ENCODE measurements at regions not wholly inside any gene's neighbourhood (a gene's known extent, or its start where the extent isn't known, plus 50 kb on each side); places are given as distances from the start of the nearest gene placed in this dataset.
"Not testable (repeated sequence)": the region's sequence is repeated elsewhere in the genome, so short reads cannot be mapped to it uniquely, and the experiment has no call there.

DNA sequence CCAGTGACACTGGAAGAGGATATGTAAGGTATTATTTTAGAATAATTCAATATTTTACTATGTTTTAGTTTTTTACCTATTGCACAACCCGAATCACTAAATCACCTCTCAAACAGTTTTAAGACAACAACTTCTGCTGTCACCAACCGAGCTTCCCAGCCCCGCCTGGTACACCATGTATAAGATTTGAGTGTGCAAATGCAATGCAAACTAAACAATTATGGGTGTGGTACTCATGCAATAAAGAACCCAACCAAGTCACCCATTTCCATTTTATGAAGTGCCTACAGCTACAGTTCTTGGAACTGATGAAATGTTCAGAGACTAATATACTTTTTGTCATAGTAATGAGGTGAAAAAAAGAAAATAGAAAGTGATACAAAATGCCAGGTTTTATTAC is 256.2 kb downstream of the TAFA4 start:
- Histone ChIP-seq H3K4me3 (ENCODE audit: low read depth, low read length) (no peak overlapping the region), H3K27ac (no peak overlapping the region), H3K9me3 (ENCODE audit: severe bottlenecking) (no peaks in the 10 kb centered on the region), H3K27me3 (ENCODE audit: insufficient read depth, low read depth, severe bottlenecking) (no peaks in the 10 kb centered on the region), H3K36me3 (no peaks in the 10 kb centered on the region)
- TF ChIP-seq, protein P1, sequence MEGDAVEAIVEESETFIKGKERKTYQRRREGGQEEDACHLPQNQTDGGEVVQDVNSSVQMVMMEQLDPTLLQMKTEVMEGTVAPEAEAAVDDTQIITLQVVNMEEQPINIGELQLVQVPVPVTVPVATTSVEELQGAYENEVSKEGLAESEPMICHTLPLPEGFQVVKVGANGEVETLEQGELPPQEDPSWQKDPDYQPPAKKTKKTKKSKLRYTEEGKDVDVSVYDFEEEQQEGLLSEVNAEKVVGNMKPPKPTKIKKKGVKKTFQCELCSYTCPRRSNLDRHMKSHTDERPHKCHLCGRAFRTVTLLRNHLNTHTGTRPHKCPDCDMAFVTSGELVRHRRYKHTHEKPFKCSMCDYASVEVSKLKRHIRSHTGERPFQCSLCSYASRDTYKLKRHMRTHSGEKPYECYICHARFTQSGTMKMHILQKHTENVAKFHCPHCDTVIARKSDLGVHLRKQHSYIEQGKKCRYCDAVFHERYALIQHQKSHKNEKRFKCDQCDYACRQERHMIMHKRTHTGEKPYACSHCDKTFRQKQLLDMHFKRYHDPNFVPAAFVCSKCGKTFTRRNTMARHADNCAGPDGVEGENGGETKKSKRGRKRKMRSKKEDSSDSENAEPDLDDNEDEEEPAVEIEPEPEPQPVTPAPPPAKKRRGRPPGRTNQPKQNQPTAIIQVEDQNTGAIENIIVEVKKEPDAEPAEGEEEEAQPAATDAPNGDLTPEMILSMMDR (IDR thresholded peaks at IDR 0.05; ENCODE audit: low read depth, low read length): no peak
- no peak for DNase-seq

DNA sequence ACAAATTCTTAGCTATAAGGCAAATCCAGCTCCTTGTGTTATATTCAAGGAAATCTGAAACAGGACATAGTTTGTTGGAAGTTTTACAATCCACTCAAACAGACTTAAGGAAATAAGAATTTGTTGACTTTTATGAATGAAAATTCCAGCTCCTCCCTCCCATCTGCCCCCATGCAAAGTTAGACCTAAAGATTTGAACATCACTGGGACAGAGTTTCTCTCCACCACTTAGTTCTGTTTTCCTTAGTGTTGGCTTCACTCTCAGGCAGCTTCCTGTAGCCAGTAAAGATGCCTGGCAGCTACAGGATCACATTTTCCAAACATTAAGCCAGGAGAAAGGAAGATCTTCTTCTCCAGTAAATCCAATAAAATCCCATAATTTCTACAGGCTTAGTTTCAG is 265.0 kb downstream of the TAFA4 start:
- no peak for DNase-seq
- TF ChIP-seq, protein P1 (IDR thresholded peaks at IDR 0.05; ENCODE audit: low read depth, low read length): no peak
- Histone ChIP-seq H3K36me3 (no peaks in the 10 kb centered on the region), H3K27ac (no peak overlapping the region), H3K4me3 (ENCODE audit: low read depth, low read length) (no peak overlapping the region), H3K27me3 (ENCODE audit: insufficient read depth, low read depth, severe bottlenecking) (no peaks in the 10 kb centered on the region), H3K9me3 (ENCODE audit: severe bottlenecking) (no peaks in the 10 kb centered on the region)

DNA sequence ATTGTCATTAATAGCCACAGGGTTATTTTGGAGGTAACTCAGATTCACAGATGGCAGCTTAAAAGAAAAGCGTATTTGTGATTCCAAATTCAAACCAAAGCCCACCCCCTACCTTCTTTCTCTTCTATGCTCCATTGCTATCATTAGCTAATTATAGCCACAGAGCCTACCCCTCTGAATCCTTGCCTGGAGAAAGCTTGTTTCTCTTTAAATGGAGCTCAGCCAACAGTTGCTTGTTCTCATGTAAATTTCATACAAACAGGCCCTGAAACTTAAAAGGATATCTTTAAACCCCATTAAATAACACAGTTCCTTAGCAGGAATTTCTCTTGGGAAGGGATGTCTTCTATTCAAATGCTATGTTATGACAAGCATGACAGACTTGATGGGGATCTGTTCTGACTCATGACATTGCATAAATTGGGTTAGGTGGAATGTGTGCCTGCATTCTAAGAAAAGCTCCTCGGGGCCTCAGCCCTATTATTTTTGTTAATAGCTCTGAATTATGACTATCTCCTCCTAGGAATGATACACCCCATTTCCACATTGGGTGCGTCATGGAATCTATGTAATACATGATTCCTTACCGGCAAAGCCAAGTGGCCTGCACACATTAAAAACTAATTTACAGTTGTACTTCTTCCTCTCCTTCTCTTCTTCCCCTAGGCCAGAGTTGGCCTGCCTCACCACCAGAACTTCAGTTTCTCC is 265.8 kb downstream of the TAFA4 start:
- TF ChIP-seq, protein P1 (IDR thresholded peaks at IDR 0.05; ENCODE audit: low read depth, low read length): no peak
- no peak overlapping the region for H3K4me3 ChIP-seq (ENCODE audit: low read depth, low read length)
- no peak overlapping the region for H3K27ac ChIP-seq
- no peak for DNase-seq
- H3K36me3 ChIP-seq: no peaks in the 10 kb centered on the region
- H3K27me3 ChIP-seq (ENCODE audit: insufficient read depth, low read depth, severe bottlenecking): no peaks in the 10 kb centered on the region
- H3K9me3 ChIP-seq (ENCODE audit: severe bottlenecking): no peaks in the 10 kb centered on the region

DNA sequence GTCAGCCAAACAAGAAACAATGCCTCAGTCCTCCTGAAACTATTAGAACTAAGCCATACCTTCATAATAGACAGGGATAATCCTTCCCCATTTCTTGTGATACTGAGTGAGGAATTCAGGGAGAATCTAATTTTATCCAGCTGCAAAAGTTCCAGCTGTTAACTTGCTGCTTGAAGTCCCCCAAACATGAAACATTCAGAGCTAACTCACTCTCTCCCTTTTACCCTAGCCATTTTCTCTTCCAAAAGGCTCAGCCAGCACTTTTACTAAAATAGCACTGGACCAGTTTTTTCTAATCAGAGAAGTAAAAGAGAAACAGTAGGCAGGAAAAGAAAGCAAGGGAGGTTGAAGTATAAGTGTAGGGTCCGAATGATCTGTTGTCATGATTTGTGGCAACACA is 268.1 kb downstream of the TAFA4 start:
- DNase-seq: no peak
- Histone ChIP-seq H3K27ac (no peak overlapping the region), H3K4me3 (ENCODE audit: low read depth, low read length) (no peak overlapping the region), H3K9me3 (ENCODE audit: severe bottlenecking) (no peaks in the 10 kb centered on the region), H3K36me3 (no peaks in the 10 kb centered on the region), H3K27me3 (ENCODE audit: insufficient read depth, low read depth, severe bottlenecking) (no peaks in the 10 kb centered on the region)
- TF ChIP-seq, protein P1 (IDR thresholded peaks at IDR 0.05; ENCODE audit: low read depth, low read length): no peak

DNA sequence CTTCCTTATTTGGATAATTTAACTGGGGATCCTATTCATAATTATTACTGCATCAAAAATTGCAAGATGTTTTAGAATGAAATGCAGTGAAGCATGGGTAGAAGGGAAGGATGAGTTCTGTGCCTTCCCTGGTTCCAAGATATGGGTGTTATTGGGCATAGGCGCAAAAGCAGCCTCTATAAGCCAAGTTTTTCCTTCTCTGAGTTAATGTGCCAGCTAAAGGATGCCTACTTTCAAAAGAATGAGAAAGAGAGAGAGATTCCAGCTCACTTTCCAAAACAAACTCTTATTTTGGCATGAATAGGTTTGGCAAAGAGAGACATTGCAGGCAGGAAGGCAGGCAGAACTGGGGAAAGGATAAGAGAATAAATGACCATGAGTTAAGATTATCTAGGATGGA is 270.2 kb downstream of the TAFA4 start:
- Histone ChIP-seq H3K36me3 (no peaks in the 10 kb centered on the region), H3K27me3 (ENCODE audit: insufficient read depth, low read depth, severe bottlenecking) (no peaks in the 10 kb centered on the region), H3K27ac (no peak overlapping the region), H3K4me3 (ENCODE audit: low read depth, low read length) (no peak overlapping the region), H3K9me3 (ENCODE audit: severe bottlenecking) (no peaks in the 10 kb centered on the region)
- DNase-seq: no peak
- TF ChIP-seq, protein P1 (IDR thresholded peaks at IDR 0.05; ENCODE audit: low read depth, low read length): no peak

DNA sequence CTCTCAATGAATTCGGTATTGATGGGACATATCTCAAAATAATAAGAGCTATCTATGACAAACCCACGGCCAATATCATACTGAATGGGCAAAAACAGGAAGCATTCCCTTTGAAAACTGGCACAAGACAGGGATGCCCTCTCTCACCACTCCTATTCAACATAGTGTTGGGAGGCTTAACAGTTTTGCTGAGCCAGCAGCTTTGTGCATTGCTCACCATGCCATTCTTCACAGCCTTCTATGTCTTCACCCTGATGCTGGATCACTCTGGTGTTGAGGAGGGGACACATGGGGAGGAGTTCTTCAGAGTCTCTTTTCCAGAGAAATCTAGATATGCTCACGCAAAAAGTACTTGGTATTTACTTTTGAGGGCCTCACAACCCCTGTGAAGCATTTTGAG is 281.7 kb downstream of the TAFA4 start:
- not testable (repeated sequence) for H3K27ac ChIP-seq; H3K9me3 ChIP-seq (ENCODE audit: severe bottlenecking); H3K27me3 ChIP-seq (ENCODE audit: insufficient read depth, low read depth, severe bottlenecking); H3K36me3 ChIP-seq; DNase-seq; H3K4me3 ChIP-seq (ENCODE audit: low read depth, low read length)
